ENCODE measurements at regions not wholly inside any gene's neighbourhood (a gene's known extent, or its start where the extent isn't known, plus 50 kb on each side); places are given as distances from the start of the nearest gene placed in this dataset.
"Not testable (repeated sequence)": the region's sequence is repeated elsewhere in the genome, so short reads cannot be mapped to it uniquely, and the experiment has no call there.

DNA sequence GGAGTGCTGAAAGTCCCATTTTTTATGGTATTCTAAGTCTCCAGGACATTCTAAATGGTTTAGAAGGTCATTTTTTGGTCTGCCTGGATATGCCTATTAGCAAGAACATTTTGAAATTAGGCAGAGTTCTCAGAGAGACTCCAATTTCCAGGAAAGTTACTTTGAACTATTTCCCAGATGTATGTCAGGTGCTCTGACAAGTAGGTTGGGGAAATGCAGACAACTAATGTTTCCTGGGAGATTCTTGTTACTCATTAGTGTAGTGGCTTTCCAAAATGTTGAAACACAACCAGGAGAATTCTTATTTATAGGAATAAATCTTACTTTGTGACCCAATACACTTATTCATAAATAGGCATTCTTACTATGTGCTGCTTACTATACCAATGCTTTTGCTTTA, 268.4 kb downstream of the ZNF37A start:
- not testable (repeated sequence) for DNase-seq (ENCODE audit: low spot score)

DNA sequence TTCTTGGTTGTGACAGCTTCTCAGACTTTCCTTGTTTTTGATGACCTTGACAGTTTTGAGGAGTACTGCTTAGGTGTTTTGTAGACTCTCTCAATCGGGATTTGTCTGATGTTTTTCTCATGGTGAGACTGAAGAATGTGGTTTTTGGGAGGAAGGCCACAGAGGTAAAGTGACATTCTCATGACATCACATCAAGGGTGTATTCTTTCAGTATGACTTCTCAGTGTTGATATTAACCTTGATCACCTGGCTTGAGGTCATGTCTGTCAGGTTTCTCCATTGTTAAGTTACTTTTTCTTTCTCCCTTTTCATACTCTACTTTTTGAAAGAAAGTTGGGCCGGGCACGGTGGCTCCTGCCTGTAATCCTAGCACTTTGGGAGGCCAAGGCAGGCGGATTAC, 269.9 kb downstream of the ZNF37A start:
- DNase-seq (ENCODE audit: low spot score), result not testable (repeated sequence)

DNA sequence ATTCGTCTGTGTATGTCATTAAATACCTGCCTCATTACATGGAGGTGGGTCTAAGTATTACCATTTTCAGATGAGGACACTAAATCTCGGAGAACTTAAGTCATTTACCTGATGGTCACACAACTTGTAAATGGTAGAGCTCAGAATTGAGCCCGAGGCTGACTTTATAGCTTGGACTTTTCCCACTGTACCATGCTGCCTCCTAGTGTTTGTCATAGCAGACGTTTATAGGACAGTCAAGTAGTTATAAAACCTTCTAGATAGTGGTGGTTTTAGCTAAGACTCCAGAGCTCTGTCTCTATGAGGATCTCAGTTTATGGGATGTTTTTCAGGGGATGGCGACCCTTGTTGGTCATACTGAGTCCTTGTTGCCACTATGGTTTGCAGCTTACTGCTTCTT, 271.8 kb downstream of the ZNF37A start:
- DNase-seq (ENCODE audit: low spot score), result peak; percentile 5

DNA sequence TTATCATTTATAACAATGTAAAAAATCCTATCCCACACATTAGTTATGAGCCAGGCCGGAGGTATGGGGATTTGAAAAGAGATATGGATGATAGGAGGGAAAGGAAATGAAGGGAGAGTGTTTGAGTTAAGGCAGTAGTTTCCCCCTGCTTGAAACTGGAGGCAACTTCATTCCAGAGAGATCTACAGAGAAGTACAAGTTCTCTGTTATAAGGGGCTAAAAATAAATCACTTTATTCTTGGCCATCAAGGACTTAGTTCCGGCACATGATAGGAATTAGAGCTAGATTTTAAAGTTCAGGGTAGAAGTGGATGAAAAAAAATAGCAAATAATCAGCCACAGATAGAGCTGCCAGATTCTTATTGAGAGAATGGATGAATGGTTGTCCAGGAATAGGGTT, 289.7 kb downstream of the ZNF37A start:
- DNase-seq (ENCODE audit: low spot score), result not testable (repeated sequence)

DNA sequence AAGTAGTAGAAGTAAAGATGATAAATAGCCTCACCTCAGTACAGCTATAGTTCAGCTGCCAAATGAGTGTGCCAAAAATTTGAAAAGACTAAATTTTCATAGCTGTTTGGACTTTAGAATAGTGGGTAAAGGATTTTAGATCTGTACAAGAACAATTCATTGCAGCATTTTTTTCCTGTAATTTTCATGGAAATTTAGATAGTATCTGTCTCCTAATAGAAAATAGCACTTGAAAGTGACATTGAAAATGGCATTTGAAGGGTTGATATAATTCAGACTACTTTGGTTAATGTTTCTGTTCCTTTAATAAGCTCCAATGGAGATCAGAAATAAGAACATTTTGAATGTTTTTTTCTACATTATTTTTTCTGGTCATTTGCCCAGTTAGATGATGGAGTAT, 292.7 kb downstream of the ZNF37A start:
- not testable (repeated sequence) for DNase-seq (ENCODE audit: low spot score)

DNA sequence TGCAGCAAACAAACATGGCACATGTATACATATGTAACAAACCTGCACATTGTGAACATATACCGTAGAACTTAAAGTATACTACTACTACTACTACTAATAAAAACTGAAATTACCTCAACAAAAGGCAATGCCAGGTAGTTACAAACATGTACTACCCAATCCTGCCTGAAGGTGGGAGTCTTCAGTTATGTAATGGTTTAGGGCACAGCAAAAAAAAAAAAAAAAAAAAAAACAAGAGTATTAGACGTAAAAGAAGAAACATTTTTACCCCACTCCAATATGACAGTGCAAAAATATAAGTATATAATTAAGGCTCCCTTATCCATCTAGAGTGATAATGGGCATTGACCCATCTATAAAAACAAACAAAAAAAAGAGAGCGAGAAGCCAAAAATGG, 296.6 kb downstream of the ZNF37A start:
- not testable (repeated sequence) for DNase-seq (ENCODE audit: low spot score)

DNA sequence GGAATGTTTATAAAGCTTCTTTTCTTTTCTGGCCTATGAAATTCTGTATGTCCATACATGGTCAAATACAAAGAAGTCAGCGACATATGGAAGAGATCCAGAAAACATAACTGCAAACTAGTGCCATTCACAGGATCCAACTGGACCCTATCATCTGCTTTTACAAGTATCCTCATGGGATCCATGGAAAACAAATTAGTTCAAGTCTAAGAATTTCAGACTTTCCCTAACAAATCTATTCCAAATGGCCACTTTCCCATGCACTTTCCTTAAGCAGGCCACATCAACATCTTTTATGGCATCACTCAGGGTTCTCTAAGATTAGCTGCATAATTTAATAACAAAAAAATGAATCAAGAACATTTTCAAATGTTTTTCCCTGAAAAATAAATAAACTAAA, 301.3 kb downstream of the ZNF37A start:
- DNase-seq (ENCODE audit: low spot score), result not testable (repeated sequence)

DNA sequence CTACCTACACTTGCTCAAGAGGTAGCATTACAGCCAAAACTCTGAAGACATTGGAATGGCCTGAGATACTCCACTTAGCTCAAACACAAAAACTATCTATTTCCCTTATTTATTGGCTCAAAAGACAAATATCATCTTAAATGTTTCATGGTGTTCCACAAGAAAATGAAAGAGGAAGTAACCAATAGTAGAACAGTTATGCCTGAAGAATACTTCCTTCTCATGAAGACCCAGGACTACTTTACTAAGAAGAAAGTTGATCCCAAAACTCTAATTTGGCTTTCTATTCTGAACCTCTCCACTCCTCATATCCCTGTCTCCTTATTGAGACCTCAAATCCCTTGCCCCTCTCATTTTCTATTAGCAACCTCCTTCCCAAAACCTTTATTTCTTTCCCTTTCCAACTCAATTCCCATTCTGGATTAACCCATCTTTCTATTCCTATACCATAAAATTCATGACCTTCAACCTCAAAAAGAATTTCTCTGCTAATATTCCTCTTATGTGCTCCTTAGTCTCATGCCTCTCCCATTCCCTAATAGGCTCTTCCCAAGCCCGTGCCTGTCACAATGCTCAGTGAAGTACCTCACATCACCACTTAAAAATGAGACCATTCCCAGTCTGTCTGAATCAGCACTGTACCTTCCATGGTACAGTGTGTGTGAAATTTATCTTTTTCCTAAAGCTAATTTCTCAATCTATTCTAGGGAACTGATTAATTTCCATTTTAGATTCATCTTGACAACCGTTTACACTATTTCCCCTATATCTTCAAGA, 302.2 kb downstream of the ZNF37A start:
- not testable (repeated sequence) for DNase-seq (ENCODE audit: low spot score)

DNA sequence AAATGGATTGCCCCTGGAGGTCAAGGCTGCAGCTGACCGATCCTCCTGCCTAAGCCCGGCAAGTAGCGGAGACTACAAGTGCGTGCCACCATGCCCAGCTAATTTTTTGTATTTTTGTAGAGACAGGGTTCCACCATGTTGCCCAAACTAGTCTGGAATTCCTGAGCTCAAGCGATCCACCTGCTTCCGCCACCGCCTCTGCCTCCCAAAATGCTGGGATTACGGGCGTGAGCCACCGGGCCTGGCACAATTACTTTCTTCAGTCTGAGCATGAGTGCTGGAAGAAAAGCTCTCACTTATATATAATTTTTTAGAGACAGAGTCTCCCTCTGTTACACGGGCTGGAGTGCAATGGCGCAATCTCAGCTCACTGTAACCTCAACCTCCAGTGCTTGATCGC, 307.4 kb downstream of the ZNF37A start:
- not testable (repeated sequence) for DNase-seq (ENCODE audit: low spot score)

DNA sequence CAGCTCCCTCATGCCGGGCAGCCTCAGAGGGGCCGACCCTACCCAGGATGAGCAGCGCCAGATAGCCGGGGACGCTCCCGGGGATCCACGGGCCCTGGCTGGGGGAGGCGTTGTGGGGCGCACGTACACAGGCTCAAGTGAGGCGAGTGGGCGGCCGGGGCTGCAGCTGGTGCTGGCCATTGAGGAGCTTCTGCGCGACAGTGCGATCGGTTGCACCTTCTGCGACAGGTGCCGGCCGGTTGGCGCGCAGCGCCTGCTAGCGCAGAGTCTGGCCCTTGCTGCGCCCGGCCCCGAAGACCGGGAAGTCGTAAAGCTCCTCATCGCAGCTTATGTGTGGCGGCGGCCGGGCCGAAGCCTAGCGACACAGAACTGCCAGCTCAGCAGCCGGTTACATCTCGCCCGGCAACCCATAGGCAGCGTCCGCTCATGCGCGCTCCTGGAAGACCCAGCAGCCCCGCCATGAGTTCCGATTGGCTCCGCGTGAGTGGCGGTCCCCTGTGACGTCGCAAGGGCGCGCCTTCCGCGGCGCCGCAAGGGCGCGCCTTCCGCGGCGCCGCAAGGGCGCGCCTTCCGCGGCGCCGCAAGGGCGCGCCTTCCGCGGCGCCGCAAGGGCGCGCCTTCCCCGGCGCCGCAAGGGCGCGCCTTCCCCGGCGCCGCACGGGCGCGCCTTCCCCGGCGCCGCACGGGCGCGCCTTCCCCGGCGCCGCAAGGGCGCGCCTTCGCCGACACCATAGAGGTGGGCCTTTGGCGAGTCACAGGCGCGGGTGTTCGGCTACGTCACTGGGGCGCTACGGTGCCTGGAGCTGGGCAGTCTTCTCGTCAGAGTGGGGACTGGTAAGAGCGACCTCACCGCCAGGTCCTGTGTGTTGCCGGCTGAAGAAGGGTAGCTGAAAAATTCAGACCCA, 308.6 kb downstream of the ZNF37A start:
- DNase-seq (ENCODE audit: low spot score), result peak; percentile 94

DNA sequence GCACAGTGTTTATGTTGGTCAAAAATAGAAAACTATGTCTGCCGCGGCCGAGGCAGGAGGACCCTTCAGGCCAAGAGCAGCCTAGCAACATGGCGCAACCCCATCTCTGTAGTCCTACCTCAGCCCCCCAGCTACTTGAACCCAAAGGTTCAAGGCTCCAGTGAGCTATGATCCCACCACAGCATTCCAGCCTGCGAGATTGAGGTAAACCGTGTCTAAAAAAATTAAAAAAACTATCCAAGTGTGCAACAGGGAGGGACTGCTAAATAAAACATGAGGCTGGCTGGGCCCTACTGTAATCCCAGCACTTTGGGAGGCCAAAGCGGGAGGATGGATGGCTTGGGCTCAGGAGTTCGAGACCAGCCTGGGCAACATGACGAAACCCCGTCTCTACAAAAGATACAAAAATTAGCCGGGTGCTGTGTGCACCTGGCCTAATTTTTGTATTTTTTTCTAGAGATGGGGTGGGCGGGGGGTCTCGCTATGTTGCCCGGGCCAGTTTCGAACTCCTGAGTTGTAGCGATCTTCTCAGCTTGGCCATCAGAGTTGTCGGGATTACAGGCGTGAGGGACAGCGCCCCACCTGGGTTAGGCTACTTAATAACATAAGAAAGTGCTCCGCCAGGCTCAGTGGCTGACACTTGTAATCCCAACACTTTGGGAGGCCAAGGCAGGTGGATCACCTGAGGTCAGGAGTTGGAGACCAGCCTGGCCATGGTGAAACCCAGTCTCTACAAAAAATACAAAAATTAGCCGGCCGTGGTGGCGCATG, 309.4 kb downstream of the ZNF37A start:
- DNase-seq (ENCODE audit: low spot score), result not testable (repeated sequence)

DNA sequence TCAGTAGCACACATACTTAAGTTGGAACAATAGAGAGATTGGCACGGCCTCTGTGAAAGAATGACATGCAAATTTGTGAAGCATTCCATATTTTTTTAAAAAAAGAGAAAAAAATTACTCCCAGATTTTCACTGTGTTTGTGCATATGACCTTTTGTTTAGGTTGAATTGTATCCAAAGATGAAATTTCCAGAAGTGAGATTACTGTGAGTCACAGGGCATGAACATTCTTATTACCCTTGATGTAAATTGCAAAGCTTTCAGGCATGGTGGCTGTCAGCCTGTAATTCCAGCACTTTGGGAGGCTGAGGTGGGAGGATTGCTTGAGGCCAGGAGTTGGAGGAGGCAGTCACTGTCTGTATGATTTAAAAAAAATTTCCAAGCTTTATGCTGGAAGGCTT, 329.5 kb downstream of the ZNF37A start:
- not testable (repeated sequence) for DNase-seq (ENCODE audit: low spot score)

DNA sequence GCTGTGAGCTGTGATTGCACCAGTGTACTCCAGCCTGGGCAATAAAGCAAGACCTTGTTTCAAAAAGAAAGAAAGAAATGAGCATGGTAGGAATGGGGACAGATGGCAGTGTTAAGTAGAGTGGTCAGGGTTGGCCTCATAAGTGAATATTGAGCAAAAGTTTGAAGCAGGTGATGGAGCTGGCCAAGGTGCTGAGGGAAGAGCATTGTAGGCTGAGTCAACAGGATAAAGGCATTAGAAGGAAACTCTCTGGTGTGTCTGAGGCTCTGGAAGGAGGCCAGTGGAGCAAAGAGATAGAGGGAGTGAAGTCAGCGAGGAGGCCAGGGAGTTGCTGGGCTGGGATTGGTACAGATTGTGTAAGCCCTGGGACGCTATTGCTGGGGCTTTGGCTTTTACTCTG, 336.1 kb downstream of the ZNF37A start:
- not testable (repeated sequence) for DNase-seq (ENCODE audit: low spot score)

DNA sequence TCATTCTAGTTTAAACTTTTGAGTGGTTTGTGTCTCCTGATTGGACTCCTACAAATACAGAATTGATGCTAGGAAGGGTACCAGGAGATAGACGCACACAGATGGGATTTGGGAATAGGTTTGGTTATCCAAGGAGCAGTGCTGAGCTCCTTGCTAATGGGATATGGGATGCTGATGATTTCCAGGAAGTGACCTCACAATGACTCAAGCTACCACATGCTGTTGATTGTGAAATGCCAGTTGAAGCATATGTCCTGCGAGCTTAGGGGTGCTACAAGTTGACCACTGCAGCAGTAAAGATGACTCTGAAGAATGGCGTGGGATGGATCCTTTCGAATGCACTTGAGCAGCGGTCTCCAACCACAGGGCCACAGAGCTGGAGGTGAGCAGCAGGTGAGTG, 343.2 kb downstream of the ZNF37A start:
- not testable (repeated sequence) for DNase-seq (ENCODE audit: low spot score)

DNA sequence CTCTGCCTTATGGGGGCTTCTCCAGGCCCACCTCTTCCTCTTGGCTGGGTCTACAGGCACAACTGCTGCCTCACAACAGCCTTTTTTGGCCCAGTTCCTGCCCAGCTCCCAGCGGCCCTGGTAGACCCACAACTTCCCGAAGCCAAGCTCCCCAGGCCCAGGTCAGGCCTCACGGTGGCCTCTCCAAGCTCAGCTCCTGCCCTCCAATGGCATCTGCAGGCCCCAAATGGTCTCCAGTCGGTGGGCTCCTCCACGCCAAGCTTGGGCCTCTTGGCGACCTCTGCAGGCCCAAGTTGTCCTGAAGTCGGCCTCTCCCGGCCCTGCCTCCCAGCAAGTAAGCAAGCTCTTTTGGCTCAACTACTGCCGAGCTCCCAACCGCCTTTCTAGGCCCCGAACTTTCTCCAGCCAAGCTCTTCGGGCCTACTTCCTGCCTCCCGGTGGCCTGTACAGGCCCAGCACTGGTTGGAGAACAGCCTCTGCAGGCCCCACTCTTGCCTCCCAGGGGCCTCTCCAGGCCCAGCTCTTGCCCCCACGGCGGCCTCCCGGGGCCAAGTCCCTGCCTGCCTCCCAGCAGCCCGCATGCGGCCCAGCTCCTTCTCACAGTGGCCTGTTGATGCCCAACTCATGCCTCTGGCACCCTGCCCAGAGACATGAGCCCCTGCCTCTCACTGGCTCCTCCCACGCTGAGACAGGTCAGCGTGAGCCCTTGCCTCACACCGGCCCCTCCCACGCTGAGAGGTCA, 354.6 kb downstream of the ZNF37A start:
- not testable (repeated sequence) for DNase-seq (ENCODE audit: low spot score)

DNA sequence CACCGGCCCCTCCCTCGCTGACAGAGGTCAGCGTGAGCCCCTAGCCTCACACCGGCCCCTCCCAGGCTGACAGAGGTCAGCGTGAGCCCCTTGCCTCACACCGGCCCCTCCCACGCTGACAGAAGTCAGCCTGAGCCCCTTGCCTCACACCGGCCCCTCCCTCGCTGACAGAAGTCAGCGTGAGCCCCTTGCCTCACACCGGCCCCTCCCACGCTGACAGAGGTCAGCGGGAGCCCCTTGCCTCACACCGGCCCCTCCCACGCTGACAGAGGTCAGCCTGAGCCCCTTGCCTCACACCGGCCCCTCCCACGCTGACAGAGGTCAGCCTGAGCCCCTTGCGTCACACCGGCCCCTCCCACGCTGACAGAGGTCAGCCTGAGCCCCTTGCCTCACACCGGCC, 355.5 kb downstream of the ZNF37A start:
- DNase-seq (ENCODE audit: low spot score), result not testable (repeated sequence)

DNA sequence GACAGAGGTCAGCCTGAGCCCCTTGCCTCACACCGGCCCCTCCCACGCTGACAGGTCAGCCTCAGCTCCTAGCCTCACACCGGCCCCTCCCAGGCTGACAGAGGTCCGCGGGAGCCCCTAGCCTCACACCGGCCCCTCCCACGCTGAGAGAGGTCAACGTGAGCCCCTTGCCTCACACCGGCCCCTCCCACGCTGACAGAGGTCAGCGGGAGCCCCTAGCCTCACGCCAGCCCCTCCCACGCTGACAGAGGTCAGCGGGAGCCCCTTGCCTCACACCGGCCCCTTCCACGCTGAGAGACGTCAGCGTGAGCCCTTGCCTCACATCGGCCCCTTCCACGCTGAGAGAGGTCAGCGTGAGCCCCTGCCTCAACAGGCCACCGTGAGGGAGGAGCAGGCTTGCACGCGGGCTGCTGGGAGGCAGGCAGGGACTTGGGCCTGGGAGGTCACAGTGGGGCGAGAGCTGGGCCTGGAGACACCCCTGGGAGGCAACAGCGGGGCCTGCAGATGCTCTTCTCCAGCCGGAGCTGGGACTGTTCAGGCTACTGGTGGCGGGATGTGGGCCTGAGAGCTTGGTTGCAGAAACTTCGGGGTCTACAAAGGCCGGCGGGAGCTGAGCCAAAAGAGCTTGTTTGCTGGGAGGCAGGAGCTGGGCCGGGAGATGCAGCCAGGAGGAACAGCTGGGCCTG, 356.4 kb downstream of the ZNF37A start:
- not testable (repeated sequence) for DNase-seq (ENCODE audit: low spot score)

DNA sequence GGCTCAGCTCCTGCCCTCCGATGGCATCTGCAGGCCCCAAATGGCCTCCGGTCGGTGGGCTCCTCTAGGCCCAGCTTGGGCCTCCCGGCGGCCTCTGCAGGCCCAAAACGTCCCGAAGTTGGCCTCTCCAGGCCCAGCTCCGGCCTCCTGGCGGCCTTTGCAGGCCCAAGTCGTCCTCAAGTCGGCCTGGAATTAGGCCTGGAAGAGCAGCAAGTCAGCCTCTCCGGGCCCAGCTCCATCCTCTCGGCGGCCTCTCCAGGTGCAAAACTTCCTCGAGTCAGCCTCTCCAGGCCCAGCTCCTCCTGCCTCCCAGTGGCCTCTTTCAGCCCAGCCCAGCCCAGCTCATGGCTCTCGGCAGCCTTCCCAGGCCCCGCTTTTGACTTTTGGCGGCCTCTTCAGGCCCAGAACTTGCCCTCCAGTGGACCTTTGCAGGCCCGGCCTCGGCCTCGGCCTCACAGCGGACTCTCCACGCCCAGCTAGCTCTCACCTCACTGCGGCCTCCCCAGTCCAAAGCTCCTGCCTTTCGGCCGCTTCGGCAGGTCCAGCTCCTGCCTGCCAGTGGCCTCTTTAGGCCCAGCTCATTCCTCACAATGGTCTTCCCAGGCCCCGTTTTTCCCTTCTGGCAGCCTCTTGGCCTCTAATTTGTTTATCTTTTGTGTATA, 357.3 kb downstream of the ZNF37A start:
- DNase-seq (ENCODE audit: low spot score), result not testable (repeated sequence)
